ENCODE measurements at regions not wholly inside any gene's neighbourhood (a gene's known extent, or its start where the extent isn't known, plus 50 kb on each side); places are given as distances from the start of the nearest gene placed in this dataset.

GRCh38 chr7:33853361-33854062 lies 51.8 kb upstream of the BMPER start:
- ATAC-seq (ENCODE audit: low read depth in 2 of 2), result no peak
- H3K4me1 ChIP-seq (ENCODE audit: control insufficient read depth, insufficient read depth, low read length, poor library complexity, severe bottlenecking), result no peaks in the 10 kb centered on the region
- Mint-ChIP-seq H3K36me3 (no peaks in the 10 kb centered on the region), H3K4me1 (no peaks in the 10 kb centered on the region), H3K4me3 (no peak overlapping the region), H3K27me3 (no peaks in the 10 kb centered on the region), H3K9me3 (peaks cover 0 to 8% (median 0%) of the 10 kb centered on the region in 7 donors), H3K27ac (no peak overlapping the region)
- H3K4me3 ChIP-seq (ENCODE audit: low read depth, low read length), result no peak overlapping the region
- H3K27ac ChIP-seq (ENCODE audit: insufficient read depth, low read length, poor library complexity, severe bottlenecking), result no peak overlapping the region
- DNase-seq, result no peak
- no peaks in the 10 kb centered on the region for H3K9me3 ChIP-seq (ENCODE audit: control insufficient read depth in 2 of 2, low read length in 2 of 2)
- H3K27me3 ChIP-seq (ENCODE audit: control insufficient read depth, insufficient read depth, low read length), result no peaks in the 10 kb centered on the region
- no peaks in the 10 kb centered on the region for H3K36me3 ChIP-seq (ENCODE audit: control insufficient read depth, insufficient read depth, low read length)

- Mint-ChIP-seq H3K4me3 (no peak overlapping the region), H3K36me3 (no peaks in the 10 kb centered on the region), H3K27me3 (no peaks in the 10 kb centered on the region), H3K4me1 (no peaks in the 10 kb centered on the region), H3K9me3 (peaks cover 0 to 4% (median 0%) of the 10 kb centered on the region in 7 donors), H3K27ac (no peak overlapping the region)
- Histone ChIP-seq H3K4me3 (ENCODE audit: low read depth, low read length) (no peak overlapping the region), H3K4me1 (ENCODE audit: control insufficient read depth, insufficient read depth, low read length, poor library complexity, severe bottlenecking) (no peaks in the 10 kb centered on the region), H3K9me3 (ENCODE audit: control insufficient read depth in 2 of 2, low read length in 2 of 2) (no peaks in the 10 kb centered on the region), H3K36me3 (ENCODE audit: control insufficient read depth, insufficient read depth, low read length) (no peaks in the 10 kb centered on the region), H3K27ac (ENCODE audit: insufficient read depth, low read length, poor library complexity, severe bottlenecking) (no peak overlapping the region), H3K27me3 (ENCODE audit: control insufficient read depth, insufficient read depth, low read length) (no peaks in the 10 kb centered on the region)
- ATAC-seq (ENCODE audit: low read depth in 2 of 2) (no peak), DNase-seq (no peak)
Measured at GRCh38 chr7:33854178-33854577, 51.2 kb upstream of the BMPER start.

GRCh38 chr7:33854801-33855350 lies 50.5 kb upstream of the BMPER start:
- ATAC-seq (ENCODE audit: low read depth in 2 of 2) (no peak), DNase-seq (no peak)
- Histone ChIP-seq H3K27ac (ENCODE audit: insufficient read depth, low read length, poor library complexity, severe bottlenecking) (no peak overlapping the region), H3K36me3 (ENCODE audit: control insufficient read depth, insufficient read depth, low read length) (no peaks in the 10 kb centered on the region), H3K9me3 (ENCODE audit: control insufficient read depth in 2 of 2, low read length in 2 of 2) (no peaks in the 10 kb centered on the region), H3K27me3 (ENCODE audit: control insufficient read depth, insufficient read depth, low read length) (no peaks in the 10 kb centered on the region), H3K4me1 (ENCODE audit: control insufficient read depth, insufficient read depth, low read length, poor library complexity, severe bottlenecking) (no peaks in the 10 kb centered on the region), H3K4me3 (ENCODE audit: low read depth, low read length) (no peak overlapping the region)
- Mint-ChIP-seq H3K4me3 (no peak overlapping the region), H3K27ac (no peak overlapping the region), H3K36me3 (no peaks in the 10 kb centered on the region), H3K9me3 (peaks cover 0 to 2% (median 0%) of the 10 kb centered on the region in 7 donors), H3K27me3 (no peaks in the 10 kb centered on the region), H3K4me1 (no peaks in the 10 kb centered on the region)

All from CD4-positive, CD25-positive, alpha-beta regulatory T cell (primary cell).